ENCODE measurements at regions not wholly inside any gene's neighbourhood (a gene's known extent, or its start where the extent isn't known, plus 50 kb on each side); places are given as distances from the start of the nearest gene placed in this dataset.

DNA sequence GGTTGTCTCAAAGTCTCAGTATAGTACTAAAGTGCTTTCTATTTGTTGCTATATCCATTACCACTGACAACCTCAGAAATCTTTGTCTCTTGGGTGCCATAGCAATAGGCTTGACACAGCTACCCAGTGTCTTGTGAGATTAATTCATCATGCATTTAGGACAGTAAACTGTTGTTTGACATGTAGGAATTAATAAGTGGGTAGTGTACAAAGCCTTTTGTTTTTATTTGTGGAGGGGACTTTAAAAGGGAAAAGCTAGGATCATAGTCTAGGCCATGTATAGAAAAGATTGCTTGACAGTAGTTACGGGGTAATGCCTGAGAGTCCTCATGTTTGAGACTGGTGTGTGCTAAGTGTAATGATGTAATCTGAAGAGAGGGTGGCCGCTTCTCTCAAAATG is 102.6 kb upstream of the AGR3 start:
- TF ChIP-seq HOXB13 (CRISPR knock-in tag; IDR thresholded peaks at IDR 0.05; ENCODE audit: low read depth), result no peak
- TF ChIP-seq, protein P1, sequence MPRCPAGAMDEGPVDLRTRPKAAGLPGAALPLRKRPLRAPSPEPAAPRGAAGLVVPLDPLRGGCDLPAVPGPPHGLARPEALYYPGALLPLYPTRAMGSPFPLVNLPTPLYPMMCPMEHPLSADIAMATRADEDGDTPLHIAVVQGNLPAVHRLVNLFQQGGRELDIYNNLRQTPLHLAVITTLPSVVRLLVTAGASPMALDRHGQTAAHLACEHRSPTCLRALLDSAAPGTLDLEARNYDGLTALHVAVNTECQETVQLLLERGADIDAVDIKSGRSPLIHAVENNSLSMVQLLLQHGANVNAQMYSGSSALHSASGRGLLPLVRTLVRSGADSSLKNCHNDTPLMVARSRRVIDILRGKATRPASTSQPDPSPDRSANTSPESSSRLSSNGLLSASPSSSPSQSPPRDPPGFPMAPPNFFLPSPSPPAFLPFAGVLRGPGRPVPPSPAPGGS (IDR thresholded peaks at IDR 0.05), result no peak
- no peak for TF ChIP-seq RAD21 (conservative IDR thresholded peaks at IDR 0.05 in 1 of 2, IDR thresholded peaks at IDR 0.05 in 1 of 2)
- TF ChIP-seq, protein P2, sequence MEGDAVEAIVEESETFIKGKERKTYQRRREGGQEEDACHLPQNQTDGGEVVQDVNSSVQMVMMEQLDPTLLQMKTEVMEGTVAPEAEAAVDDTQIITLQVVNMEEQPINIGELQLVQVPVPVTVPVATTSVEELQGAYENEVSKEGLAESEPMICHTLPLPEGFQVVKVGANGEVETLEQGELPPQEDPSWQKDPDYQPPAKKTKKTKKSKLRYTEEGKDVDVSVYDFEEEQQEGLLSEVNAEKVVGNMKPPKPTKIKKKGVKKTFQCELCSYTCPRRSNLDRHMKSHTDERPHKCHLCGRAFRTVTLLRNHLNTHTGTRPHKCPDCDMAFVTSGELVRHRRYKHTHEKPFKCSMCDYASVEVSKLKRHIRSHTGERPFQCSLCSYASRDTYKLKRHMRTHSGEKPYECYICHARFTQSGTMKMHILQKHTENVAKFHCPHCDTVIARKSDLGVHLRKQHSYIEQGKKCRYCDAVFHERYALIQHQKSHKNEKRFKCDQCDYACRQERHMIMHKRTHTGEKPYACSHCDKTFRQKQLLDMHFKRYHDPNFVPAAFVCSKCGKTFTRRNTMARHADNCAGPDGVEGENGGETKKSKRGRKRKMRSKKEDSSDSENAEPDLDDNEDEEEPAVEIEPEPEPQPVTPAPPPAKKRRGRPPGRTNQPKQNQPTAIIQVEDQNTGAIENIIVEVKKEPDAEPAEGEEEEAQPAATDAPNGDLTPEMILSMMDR (IDR thresholded peaks at IDR 0.05), result no peak
- no peak for TF ChIP-seq ZC3H11A (IDR thresholded peaks at IDR 0.05)
- TF ChIP-seq, protein P3, sequence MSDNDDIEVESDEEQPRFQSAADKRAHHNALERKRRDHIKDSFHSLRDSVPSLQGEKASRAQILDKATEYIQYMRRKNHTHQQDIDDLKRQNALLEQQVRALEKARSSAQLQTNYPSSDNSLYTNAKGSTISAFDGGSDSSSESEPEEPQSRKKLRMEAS (IDR thresholded peaks at IDR 0.05), result no peak
- TF ChIP-seq, protein P4, sequence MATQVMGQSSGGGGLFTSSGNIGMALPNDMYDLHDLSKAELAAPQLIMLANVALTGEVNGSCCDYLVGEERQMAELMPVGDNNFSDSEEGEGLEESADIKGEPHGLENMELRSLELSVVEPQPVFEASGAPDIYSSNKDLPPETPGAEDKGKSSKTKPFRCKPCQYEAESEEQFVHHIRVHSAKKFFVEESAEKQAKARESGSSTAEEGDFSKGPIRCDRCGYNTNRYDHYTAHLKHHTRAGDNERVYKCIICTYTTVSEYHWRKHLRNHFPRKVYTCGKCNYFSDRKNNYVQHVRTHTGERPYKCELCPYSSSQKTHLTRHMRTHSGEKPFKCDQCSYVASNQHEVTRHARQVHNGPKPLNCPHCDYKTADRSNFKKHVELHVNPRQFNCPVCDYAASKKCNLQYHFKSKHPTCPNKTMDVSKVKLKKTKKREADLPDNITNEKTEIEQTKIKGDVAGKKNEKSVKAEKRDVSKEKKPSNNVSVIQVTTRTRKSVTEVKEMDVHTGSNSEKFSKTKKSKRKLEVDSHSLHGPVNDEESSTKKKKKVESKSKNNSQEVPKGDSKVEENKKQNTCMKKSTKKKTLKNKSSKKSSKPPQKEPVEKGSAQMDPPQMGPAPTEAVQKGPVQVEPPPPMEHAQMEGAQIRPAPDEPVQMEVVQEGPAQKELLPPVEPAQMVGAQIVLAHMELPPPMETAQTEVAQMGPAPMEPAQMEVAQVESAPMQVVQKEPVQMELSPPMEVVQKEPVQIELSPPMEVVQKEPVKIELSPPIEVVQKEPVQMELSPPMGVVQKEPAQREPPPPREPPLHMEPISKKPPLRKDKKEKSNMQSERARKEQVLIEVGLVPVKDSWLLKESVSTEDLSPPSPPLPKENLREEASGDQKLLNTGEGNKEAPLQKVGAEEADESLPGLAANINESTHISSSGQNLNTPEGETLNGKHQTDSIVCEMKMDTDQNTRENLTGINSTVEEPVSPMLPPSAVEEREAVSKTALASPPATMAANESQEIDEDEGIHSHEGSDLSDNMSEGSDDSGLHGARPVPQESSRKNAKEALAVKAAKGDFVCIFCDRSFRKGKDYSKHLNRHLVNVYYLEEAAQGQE (IDR thresholded peaks at IDR 0.05), result no peak
- no peak for TF ChIP-seq CHD2 (IDR thresholded peaks at IDR 0.05; ENCODE audit: low read length, partially characterized antibody)
